Breast epithelium (tissue), 4 donors: ENCODE measurements at regions not wholly inside any gene's neighbourhood (a gene's known extent, or its start where the extent isn't known, plus 50 kb on each side); places are given as distances from the start of the nearest gene placed in this dataset.

Experiments used
- DNase-seq, 2 donors: peaks; one replicate each; pipeline ENCODE4 v3.0.0-alpha.2; 2019; ENCODE audit warnings: low spot score in 2 of 2
- H3K27ac ChIP-seq, 2 donors: fragments of 200-600 bp; sonication (generic) in 1 of 2; one replicate each; pipeline ENCODE4 v1.5.1; 2016 to 2019; ENCODE audit warnings: mild to moderate bottlenecking in 1 of 2
- H3K27me3 ChIP-seq, 2 donors: fragments of 200-600 bp; sonication (generic) in 1 of 2; one replicate each; pipeline versions ENCODE4 v1.5.1 to v1.6.0; 2017 to 2019; ENCODE audit warnings: control low read depth in 1 of 2, mild to moderate bottlenecking in 1 of 2
- H3K36me3 ChIP-seq: fragments of 200-600 bp; one replicate; pipeline ENCODE4 v1.5.1; 2019
- H3K4me1 ChIP-seq, 2 donors: fragments of 200-600 bp; sonication (generic); one replicate each; pipeline ENCODE4 v1.5.1; 2016 to 2019; ENCODE audit warnings: control low read depth in 1 of 2
- H3K4me3 ChIP-seq, 3 donors: fragments of 200-600 bp; sonication (generic); 1 replicate in 2 of 3; 2 replicates in 1 of 3; pipeline ENCODE4 v1.5.1; 2016 to 2019; ENCODE audit warnings: mild to moderate bottlenecking in 3 of 3, moderate library complexity in 2 of 3
- H3K9me3 ChIP-seq, 2 donors: fragments of 200-600 bp; sonication (generic) in 1 of 2; one replicate each; pipeline ENCODE4 v1.5.1; 2016 to 2019; ENCODE audit warnings: control low read depth in 1 of 2
- POLR2A ChIP-seq: fragments of 450-650 bp; IDR thresholded peaks from one replicate; pipeline ENCODE4 v1.6.1; 2016; ENCODE audit warnings: antibody characterized with exemption, mild to moderate bottlenecking, moderate library complexity
- POLR2AphosphoS5 ChIP-seq, 3 donors: sonication (generic); formaldehyde crosslinking; IDR thresholded peaks; one replicate each; pipeline ENCODE4 v1.6.1; 2017; ENCODE audit warnings: antibody characterized with exemption in 3 of 3
- intact Hi-C: fragments of 100-400 bp; cut with DNase I; formaldehyde crosslinking; loops from one replicate; pipeline ENCODE4 v1.15.1; 2023; ENCODE audit warnings: low total_unique reads
- TF ChIP-seq, protein P1 (sequence below), 3 donors: fragments of 450-650 bp; IDR thresholded peaks; one replicate each; pipeline ENCODE4 v1.5.1; 2016 to 2017; ENCODE audit warnings: antibody characterized with exemption in 3 of 3, mild to moderate bottlenecking in 3 of 3, moderate library complexity in 3 of 3

DNA sequence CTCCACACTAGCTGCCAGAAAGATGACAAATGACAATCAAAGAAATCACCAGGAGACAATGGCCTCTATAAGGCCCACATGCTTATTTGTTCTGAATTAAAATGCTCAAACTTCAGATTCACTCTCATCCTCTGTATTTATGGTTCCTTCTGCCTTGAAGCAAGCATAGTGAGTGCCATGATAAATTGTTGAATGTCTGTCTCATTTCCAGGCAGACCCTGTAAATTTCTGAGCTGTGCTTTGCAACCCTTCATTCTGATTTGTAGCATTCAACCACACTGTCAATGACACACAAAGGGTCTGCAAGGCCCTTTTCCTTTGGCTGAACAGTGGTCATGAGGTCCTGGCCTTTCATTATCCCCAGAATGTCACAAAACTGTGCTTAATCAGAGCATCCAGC is 506.6 kb upstream of the GHITM start:
- H3K9me3 ChIP-seq: no peaks in the 10 kb centered on the region
- intact Hi-C loops: no loop called here
- H3K27me3 ChIP-seq: no peaks in the 10 kb centered on the region
- TF ChIP-seq POLR2A (no peak), POLR2AphosphoS5 (IDR thresholded peaks at IDR 0.05) (no peak)
- TF ChIP-seq, protein P1, sequence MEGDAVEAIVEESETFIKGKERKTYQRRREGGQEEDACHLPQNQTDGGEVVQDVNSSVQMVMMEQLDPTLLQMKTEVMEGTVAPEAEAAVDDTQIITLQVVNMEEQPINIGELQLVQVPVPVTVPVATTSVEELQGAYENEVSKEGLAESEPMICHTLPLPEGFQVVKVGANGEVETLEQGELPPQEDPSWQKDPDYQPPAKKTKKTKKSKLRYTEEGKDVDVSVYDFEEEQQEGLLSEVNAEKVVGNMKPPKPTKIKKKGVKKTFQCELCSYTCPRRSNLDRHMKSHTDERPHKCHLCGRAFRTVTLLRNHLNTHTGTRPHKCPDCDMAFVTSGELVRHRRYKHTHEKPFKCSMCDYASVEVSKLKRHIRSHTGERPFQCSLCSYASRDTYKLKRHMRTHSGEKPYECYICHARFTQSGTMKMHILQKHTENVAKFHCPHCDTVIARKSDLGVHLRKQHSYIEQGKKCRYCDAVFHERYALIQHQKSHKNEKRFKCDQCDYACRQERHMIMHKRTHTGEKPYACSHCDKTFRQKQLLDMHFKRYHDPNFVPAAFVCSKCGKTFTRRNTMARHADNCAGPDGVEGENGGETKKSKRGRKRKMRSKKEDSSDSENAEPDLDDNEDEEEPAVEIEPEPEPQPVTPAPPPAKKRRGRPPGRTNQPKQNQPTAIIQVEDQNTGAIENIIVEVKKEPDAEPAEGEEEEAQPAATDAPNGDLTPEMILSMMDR (IDR thresholded peaks at IDR 0.05): no peak
- H3K36me3 ChIP-seq: no peaks in the 10 kb centered on the region
- no peak for DNase-seq
- no peak overlapping the region for H3K27ac ChIP-seq
- H3K4me3 ChIP-seq: no peak overlapping the region
- H3K4me1 ChIP-seq: no peaks in the 10 kb centered on the region

DNA sequence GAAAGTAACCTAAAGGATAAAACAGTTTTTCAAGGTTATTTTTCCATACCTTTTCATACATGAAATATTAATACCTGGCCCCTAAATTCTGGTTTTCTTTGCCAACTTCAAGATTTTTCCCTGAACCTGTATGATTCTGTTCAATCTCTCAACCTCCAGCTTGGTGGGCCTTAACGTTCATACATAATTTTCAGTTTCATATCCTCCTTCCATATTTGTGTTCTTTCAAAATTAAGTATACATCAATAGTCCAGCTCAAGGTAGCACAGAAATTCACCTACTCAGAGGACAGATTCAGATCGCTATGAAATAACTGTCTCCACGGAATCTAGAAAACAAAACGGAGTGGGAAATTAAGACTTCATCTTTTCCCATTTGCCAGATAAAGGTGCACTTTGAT is 505.8 kb upstream of the GHITM start:
- no peak overlapping the region for H3K4me3 ChIP-seq
- no peak overlapping the region for H3K27ac ChIP-seq
- TF ChIP-seq POLR2A: no peak
- TF ChIP-seq, protein P1 (IDR thresholded peaks at IDR 0.05): no peak
- TF ChIP-seq POLR2AphosphoS5 (IDR thresholded peaks at IDR 0.05): no peak
- no peaks in the 10 kb centered on the region for H3K27me3 ChIP-seq
- no peaks in the 10 kb centered on the region for H3K36me3 ChIP-seq
- intact Hi-C loops: no loop called here
- no peak for DNase-seq
- no peaks in the 10 kb centered on the region for H3K4me1 ChIP-seq
- H3K9me3 ChIP-seq: no peaks in the 10 kb centered on the region

DNA sequence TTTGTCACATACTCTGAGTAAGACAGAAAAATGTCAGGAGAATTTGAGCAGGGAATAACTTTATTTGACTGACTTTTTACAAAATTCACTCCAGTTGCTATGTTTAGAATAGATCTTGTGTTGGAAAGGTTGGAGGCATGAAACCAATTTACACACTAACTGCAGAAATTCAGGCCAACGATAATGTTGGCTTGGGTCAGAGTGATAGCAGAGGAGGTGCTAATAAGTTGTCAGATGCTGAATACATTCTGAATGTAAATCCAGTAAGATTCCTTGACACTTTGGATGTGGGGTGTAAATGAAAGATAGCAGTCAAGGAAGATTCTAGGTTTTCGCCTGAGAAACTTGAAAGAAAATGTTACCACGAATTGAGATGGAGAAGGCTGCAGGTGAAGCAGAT is 502.5 kb upstream of the GHITM start:
- no peaks in the 10 kb centered on the region for H3K9me3 ChIP-seq
- no peak overlapping the region for H3K4me3 ChIP-seq
- no peaks in the 10 kb centered on the region for H3K4me1 ChIP-seq
- TF ChIP-seq, protein P1 (IDR thresholded peaks at IDR 0.05): no peak
- TF ChIP-seq POLR2A (no peak), POLR2AphosphoS5 (IDR thresholded peaks at IDR 0.05) (no peak)
- intact Hi-C loops: no loop called here
- DNase-seq: no peak
- no peak overlapping the region for H3K27ac ChIP-seq
- no peaks in the 10 kb centered on the region for H3K36me3 ChIP-seq
- no peaks in the 10 kb centered on the region for H3K27me3 ChIP-seq

DNA sequence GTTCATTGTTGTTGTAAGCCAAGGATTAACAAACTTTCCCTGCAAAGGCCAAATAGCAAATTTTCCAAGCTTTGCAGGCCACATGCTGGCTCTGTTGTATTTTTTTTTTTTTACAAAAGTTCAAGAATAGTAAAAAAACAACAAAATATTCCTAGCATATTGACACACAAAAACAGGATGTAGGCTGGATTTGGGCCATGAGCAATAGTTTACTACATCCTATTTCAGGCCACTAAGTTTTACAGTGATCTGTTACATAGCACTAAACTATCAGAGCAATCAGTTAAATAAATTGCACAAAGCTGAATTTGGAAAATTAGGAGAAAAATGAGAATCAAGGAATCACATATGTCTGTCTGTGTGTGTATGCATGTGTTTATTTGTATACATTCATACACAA is 491.8 kb upstream of the GHITM start:
- intact Hi-C loops: no loop called here
- no peaks in the 10 kb centered on the region for H3K4me1 ChIP-seq
- no peaks in the 10 kb centered on the region for H3K36me3 ChIP-seq
- no peak for DNase-seq
- no peaks in the 10 kb centered on the region for H3K27me3 ChIP-seq
- no peak overlapping the region for H3K4me3 ChIP-seq
- H3K27ac ChIP-seq: no peak overlapping the region
- no peaks in the 10 kb centered on the region for H3K9me3 ChIP-seq
- TF ChIP-seq POLR2A (no peak), POLR2AphosphoS5 (IDR thresholded peaks at IDR 0.05) (no peak)
- TF ChIP-seq, protein P1 (IDR thresholded peaks at IDR 0.05): no peak

DNA sequence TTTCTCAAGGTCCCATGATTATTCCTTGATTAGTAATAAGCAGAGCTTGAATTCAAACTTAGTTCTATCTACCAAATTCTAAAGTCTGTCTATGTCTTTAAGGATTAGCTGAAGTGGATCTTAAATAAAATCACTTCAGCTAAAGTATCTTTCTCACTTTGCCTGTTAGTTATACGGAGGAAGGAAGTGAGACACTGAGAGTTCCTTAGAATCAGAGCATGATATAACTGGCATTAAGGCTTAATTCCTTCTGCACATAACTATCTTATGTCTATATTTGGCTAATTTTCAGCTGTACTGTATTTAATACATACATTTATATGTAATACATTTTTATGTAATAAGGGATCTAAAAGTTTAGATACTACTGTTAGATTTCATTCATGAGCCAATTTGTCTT is 491.1 kb upstream of the GHITM start:
- no peaks in the 10 kb centered on the region for H3K27me3 ChIP-seq
- intact Hi-C loops: no loop called here
- H3K9me3 ChIP-seq: no peaks in the 10 kb centered on the region
- TF ChIP-seq, protein P1 (IDR thresholded peaks at IDR 0.05): no peak
- no peak for TF ChIP-seq POLR2AphosphoS5 (IDR thresholded peaks at IDR 0.05)
- TF ChIP-seq POLR2A: no peak
- H3K27ac ChIP-seq: no peak overlapping the region
- no peak for DNase-seq
- no peaks in the 10 kb centered on the region for H3K36me3 ChIP-seq
- no peaks in the 10 kb centered on the region for H3K4me1 ChIP-seq
- H3K4me3 ChIP-seq: no peak overlapping the region
